ENCODE measurements at regions not wholly inside any gene's neighbourhood (a gene's known extent, or its start where the extent isn't known, plus 50 kb on each side); places are given as distances from the start of the nearest gene placed in this dataset.

GRCh38 chr12:114774699-114775098 is 90.7 kb upstream of the TBX3 start:
- TF ChIP-seq CTCF (conservative IDR thresholded peaks at IDR 0.05; ENCODE audit: low read length) = no peak
- no peak for TF ChIP-seq EZH2phosphoT487 (IDR thresholded peaks at IDR 0.05; ENCODE audit: borderline replicate concordance)

Measured in Loucy (cell line).